Suprapubic skin (tissue), 4 donors: ENCODE measurements at regions not wholly inside any gene's neighbourhood (a gene's known extent, or its start where the extent isn't known, plus 50 kb on each side); places are given as distances from the start of the nearest gene placed in this dataset.

Source experiments
- DNase-seq, 2 donors: peaks; one replicate each; pipeline ENCODE4 v3.0.0-alpha.2; 2019; ENCODE audit warnings: low spot score in 2 of 2
- H3K27ac ChIP-seq: fragments of 200-600 bp; sonication (generic); one replicate; pipeline ENCODE4 v1.5.1; 2019
- H3K27me3 ChIP-seq: fragments of 200-600 bp; sonication (generic); one replicate; pipeline ENCODE4 v1.5.1; 2019
- H3K36me3 ChIP-seq: fragments of 200-600 bp; sonication (generic); one replicate; pipeline ENCODE4 v1.5.1; 2019
- H3K4me1 ChIP-seq: fragments of 200-600 bp; sonication (generic); one replicate; pipeline ENCODE4 v1.5.1; 2019
- H3K4me3 ChIP-seq: fragments of 200-600 bp; sonication (generic); one replicate; pipeline ENCODE4 v1.5.1; 2019; ENCODE audit warnings: mild to moderate bottlenecking
- H3K9me3 ChIP-seq: fragments of 200-600 bp; sonication (generic); one replicate; pipeline ENCODE4 v1.5.1; 2019
- CTCF ChIP-seq, 2 donors: fragments of 200-600 bp in 1 of 2; fragments of 450-650 bp in 1 of 2; sonication (generic) in 1 of 2; IDR thresholded peaks; one replicate each; pipeline ENCODE4 v1.5.1; 2016 to 2019; ENCODE audit warnings: antibody characterized with exemption in 2 of 2, mild to moderate bottlenecking in 1 of 2, moderate library complexity in 1 of 2
- EP300 ChIP-seq: sonication (generic); formaldehyde crosslinking; IDR thresholded peaks from one replicate; pipeline ENCODE4 v1.6.1; 2017; ENCODE audit warnings: antibody characterized with exemption
- POLR2A ChIP-seq, 2 donors: fragments of 450-650 bp; IDR thresholded peaks; one replicate each; pipeline ENCODE4 v1.6.1; 2017; ENCODE audit warnings: antibody characterized with exemption in 2 of 2, mild to moderate bottlenecking in 2 of 2, moderate library complexity in 2 of 2
- POLR2AphosphoS5 ChIP-seq, 3 donors: sonication (generic); formaldehyde crosslinking; IDR thresholded peaks; one replicate each; pipeline ENCODE4 v1.6.1; 2017; ENCODE audit warnings: antibody characterized with exemption in 3 of 3
- WGBS: methylation state at CpG from one replicate; pipeline ENCODE4 v1.1.5; 2018; 5-methylcytosine and 5-hydroxymethylcytosine counted together

GRCh38 chr14:44620121-44621019 lies 113.3 kb upstream of the FSCB start:
- WGBS, result 56% methylated on average over 2 of the region's 2 CpGs
- Histone ChIP-seq H3K4me1 (no peaks in the 10 kb centered on the region), H3K9me3 (no peaks in the 10 kb centered on the region), H3K4me3 (no peak overlapping the region), H3K36me3 (no peaks in the 10 kb centered on the region), H3K27ac (no peak overlapping the region), H3K27me3 (no peaks in the 10 kb centered on the region)
- no peak for TF ChIP-seq EP300
- TF ChIP-seq CTCF (IDR thresholded peaks at IDR 0.05), result no peak
- TF ChIP-seq POLR2AphosphoS5 (IDR thresholded peaks at IDR 0.05), result no peak
- no peak for TF ChIP-seq POLR2A (IDR thresholded peaks at IDR 0.05)
- DNase-seq, result no peak

DNA sequence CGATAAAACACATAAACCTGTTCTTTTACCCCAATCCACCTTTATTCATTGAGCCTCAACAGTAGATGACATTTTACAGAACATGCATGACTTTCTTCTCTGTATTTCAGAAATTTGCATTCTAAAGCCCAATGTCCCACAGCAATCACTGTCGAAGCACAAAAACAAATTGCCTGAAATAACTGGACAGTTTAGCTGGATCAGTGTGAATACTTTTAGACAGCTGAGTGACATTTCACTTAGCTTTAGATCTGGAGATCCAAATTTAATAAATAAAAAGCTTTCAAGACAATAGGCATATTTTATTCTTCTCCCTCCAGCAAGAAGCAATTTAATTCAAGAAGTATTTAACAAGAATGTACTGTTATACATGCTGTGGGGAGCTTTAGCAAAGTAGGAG lies 109.1 kb upstream of the FSCB start:
- no peak for DNase-seq
- H3K4me1 ChIP-seq, result no peaks in the 10 kb centered on the region
- no peak overlapping the region for H3K4me3 ChIP-seq
- no peaks in the 10 kb centered on the region for H3K36me3 ChIP-seq
- H3K27ac ChIP-seq, result no peak overlapping the region
- no peaks in the 10 kb centered on the region for H3K27me3 ChIP-seq
- 90% methylated on average over 2 of the region's 2 CpGs for WGBS
- no peaks in the 10 kb centered on the region for H3K9me3 ChIP-seq
- TF ChIP-seq CTCF (IDR thresholded peaks at IDR 0.05) (no peak), POLR2AphosphoS5 (IDR thresholded peaks at IDR 0.05) (no peak), EP300 (no peak), POLR2A (IDR thresholded peaks at IDR 0.05) (no peak)

DNA sequence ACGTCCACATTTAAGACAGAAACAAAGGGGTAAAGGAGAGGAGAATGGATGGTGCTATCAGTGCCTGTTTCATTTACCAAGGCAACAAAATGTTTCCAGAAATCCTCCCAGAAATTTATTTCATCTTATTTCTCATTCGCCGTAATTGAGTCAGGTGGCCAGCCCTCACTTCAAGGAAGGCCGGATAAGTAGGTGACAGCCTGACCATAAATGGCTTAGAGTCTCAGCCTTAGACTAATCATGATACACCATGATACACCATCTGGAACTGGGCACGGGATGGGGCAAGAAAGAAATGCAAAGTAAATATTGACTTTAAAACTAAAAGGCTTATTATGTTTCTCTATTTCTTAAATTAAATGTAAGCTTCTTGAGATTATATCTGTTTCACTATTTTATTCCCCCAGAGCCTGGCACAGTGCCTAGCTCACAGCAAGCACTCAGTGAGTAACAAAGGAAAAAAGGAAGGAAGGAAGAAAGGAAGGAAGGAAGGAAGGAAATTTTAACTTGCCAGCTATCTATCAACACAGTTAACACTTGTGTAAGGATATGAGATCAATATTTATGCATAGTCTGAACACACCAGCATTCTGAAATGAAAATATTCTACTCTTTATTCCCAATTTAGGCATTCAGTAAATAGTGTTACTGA lies 106.1 kb upstream of the FSCB start:
- no peak for DNase-seq
- Histone ChIP-seq H3K4me1 (no peaks in the 10 kb centered on the region), H3K9me3 (no peaks in the 10 kb centered on the region), H3K27me3 (no peaks in the 10 kb centered on the region), H3K27ac (no peak overlapping the region), H3K36me3 (no peaks in the 10 kb centered on the region), H3K4me3 (no peak overlapping the region)
- no peak for TF ChIP-seq POLR2A (IDR thresholded peaks at IDR 0.05)
- TF ChIP-seq CTCF (IDR thresholded peaks at IDR 0.05), result no peak
- no peak for TF ChIP-seq EP300
- TF ChIP-seq POLR2AphosphoS5 (IDR thresholded peaks at IDR 0.05), result no peak
- 82% methylated on average over 5 of the region's 5 CpGs for WGBS

DNA sequence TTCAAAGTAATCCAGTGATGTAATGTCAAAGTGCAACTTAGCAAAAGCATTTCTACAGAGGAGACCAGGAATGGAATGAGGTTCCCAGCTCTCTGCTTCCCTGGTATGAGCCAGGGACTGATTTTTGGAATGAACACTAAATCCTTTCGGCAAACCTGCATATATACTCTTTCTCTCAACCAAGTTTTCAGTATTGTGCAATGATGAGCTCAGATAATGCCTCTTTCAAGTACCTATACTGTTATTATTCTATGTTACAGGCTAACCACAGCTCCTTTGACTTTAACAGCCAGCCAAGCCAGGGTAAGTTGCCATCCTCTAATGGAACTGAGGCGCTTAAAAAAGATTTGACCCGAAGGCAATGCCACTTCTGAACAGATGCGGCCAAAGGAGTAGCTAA lies 104.9 kb upstream of the FSCB start:
- DNase-seq, result no peak
- no peak overlapping the region for H3K4me3 ChIP-seq
- H3K36me3 ChIP-seq, result no peaks in the 10 kb centered on the region
- no peaks in the 10 kb centered on the region for H3K27me3 ChIP-seq
- H3K27ac ChIP-seq, result no peak overlapping the region
- no peaks in the 10 kb centered on the region for H3K4me1 ChIP-seq
- TF ChIP-seq POLR2AphosphoS5 (IDR thresholded peaks at IDR 0.05), result no peak
- no peak for TF ChIP-seq POLR2A (IDR thresholded peaks at IDR 0.05)
- no peak for TF ChIP-seq EP300
- no peak for TF ChIP-seq CTCF (IDR thresholded peaks at IDR 0.05)
- 73% methylated on average over 4 of the region's 4 CpGs for WGBS
- no peaks in the 10 kb centered on the region for H3K9me3 ChIP-seq

DNA sequence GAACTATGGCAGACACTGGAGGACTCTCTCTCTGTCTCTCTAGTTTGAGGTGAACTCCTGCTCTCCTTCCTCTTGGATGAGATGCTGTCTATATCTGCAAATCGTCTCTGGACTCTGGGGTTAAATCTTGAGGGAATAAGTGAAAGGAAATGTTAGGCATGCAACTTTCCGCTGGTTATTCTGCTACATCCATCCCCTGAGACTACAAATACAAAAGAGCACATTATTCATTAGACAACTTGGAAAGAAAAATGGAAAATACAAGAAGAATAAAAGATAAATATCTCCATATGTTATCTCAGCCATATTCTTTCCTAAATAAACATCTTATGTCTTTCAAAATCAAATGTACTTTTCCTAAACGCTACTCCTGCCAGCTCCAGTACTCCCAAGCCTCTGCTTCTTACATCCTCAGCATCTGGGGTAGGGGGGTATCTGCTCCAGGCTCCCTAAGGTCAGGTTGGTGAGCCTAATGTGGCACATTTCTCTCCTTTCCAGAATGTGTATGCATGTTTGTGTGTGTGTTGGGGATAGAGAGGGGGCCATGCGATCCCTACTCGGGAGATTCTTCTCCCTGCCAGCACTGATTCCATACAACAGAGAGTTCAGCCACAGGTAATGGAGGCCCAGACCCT lies 102.9 kb upstream of the FSCB start:
- no peak for TF ChIP-seq EP300
- TF ChIP-seq POLR2A (IDR thresholded peaks at IDR 0.05), result no peak
- no peak for TF ChIP-seq CTCF (IDR thresholded peaks at IDR 0.05)
- no peak for TF ChIP-seq POLR2AphosphoS5 (IDR thresholded peaks at IDR 0.05)
- Histone ChIP-seq H3K27me3 (no peaks in the 10 kb centered on the region), H3K4me1 (no peaks in the 10 kb centered on the region), H3K4me3 (no peak overlapping the region), H3K9me3 (no peaks in the 10 kb centered on the region), H3K27ac (no peak overlapping the region), H3K36me3 (no peaks in the 10 kb centered on the region)
- DNase-seq, result no peak
- WGBS, result 59% methylated on average over 5 of the region's 5 CpGs
